OCI-LY7 (cell line): ENCODE measurements at regions not wholly inside any gene's neighbourhood (a gene's known extent, or its start where the extent isn't known, plus 50 kb on each side); places are given as distances from the start of the nearest gene placed in this dataset.

Experiments
- EZH2phosphoT487 ChIP-seq: fragments of 200-600 bp; sonication (generic); IDR thresholded peaks from 2 replicates; pipeline ENCODE4 v1.6.1; 2018; ENCODE audit warnings: low read depth, borderline replicate concordance, mild to moderate bottlenecking, mixed run types, antibody characterized with exemption, low read length, moderate library complexity, mixed read lengths
- TF ChIP-seq, protein P1 (sequence below): fragments of 200-600 bp; sonication (generic); conservative IDR thresholded peaks from 2 replicates; pipeline ENCODE4 v1.5.1; 2014; ENCODE audit warnings: mild to moderate bottlenecking, antibody characterized with exemption, low read length, moderate library complexity, mixed read lengths

GRCh38 chr3:69499422-69499821 is 113.5 kb upstream of the FRMD4B start:
- TF ChIP-seq, protein P1, sequence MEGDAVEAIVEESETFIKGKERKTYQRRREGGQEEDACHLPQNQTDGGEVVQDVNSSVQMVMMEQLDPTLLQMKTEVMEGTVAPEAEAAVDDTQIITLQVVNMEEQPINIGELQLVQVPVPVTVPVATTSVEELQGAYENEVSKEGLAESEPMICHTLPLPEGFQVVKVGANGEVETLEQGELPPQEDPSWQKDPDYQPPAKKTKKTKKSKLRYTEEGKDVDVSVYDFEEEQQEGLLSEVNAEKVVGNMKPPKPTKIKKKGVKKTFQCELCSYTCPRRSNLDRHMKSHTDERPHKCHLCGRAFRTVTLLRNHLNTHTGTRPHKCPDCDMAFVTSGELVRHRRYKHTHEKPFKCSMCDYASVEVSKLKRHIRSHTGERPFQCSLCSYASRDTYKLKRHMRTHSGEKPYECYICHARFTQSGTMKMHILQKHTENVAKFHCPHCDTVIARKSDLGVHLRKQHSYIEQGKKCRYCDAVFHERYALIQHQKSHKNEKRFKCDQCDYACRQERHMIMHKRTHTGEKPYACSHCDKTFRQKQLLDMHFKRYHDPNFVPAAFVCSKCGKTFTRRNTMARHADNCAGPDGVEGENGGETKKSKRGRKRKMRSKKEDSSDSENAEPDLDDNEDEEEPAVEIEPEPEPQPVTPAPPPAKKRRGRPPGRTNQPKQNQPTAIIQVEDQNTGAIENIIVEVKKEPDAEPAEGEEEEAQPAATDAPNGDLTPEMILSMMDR: no peak
- no peak for TF ChIP-seq EZH2phosphoT487
